A204.1 (cell line): ENCODE measurements at regions not wholly inside any gene's neighbourhood (a gene's known extent, or its start where the extent isn't known, plus 50 kb on each side); places are given as distances from the start of the nearest gene placed in this dataset.
"Not testable (repeated sequence)": the region's sequence is repeated elsewhere in the genome, so short reads cannot be mapped to it uniquely, and the experiment has no call there.

ENCODE experiments used
- FAIRE-seq: peaks from 2 replicates; lab custom pipeline; 2012; peaks lifted over from hg19 to GRCh38; lab: Jason Lieb, UNC

DNA sequence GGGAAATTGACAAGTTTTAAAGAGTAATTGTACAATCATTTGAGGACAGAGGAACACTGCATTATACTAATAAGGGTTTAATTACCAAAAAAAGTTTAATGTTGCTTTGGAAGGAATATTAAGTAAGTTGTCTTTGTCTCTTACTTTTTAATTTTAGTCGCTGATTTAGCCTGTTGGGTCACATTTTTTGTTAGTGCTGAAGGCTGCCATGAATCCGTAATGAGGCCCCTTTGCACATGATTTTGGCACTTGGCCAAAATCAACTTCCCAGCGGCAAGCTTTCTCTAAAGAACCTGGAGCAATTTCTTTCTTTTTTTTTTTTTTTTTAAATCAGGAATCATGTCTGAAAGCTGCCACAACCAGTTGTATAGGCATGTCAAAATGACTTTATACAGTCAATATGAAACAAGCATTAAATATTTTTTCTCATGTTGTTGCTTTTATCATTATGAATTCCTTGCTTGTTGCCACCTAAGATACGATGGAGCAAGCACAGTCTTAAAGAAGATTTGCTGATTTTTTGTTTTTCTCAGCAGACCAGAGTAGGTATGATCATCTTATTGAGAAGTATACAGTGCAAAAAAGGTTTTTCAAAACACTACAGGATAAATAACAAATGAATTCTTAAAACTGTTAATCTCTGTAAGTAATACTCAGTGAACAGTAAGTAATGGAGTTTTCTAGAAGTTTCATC is 690.4 kb downstream of the USP25 start:
- no peak for FAIRE-seq

DNA sequence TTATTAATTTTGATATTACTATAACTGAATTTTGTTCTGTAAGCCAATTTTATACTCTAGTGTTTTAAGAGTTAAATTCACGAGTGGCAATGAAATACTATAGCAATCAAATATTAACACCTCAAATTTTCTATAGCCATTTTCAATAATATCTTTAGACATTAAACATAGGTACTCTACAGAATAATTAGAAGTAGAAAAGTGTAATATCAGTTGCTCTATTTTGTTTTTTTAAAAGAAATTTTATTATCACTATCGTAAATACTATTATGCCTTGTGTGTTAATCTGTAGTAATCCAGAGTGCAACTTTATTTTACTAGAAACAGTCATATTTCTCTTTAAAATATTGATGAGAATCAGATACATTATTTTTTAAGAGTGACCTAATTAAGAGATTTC is 691.2 kb downstream of the USP25 start:
- no peak for FAIRE-seq

DNA sequence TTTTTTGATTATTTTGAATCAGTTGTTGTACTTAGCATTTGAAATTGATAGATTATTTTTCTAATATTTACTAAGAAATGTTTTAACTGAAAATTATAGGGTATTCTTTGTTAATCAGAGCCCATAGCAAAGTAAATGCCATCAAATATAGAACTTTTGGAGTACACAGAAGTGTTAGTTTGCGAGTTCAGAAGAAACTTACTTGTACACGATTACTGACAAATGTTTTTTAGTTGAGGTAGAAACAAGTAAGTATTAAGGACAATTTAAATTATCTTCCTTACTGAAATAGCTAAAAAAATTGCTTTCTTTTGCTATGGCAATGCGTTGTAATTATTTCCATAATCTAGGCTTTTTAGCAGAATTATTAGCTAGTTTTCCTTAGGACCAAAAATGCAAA is 692.2 kb downstream of the USP25 start:
- no peak for FAIRE-seq

DNA sequence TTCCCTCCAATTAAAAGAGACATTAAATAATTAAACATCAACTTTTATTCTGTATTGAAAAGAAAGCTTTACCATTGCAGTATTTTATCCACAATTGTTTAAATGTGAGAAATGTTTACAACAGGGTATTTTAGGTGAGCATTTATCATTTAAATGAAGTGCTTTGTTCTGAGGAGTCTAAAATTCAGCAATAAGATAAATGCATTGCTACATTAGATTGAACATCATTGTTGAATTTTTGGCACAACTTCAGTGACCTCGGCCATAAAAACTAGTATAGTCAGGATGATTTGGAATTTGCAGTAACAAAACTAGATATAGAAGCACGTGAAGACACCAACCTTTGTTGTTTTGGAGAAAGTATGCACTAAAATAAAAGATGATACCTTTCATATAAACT is 692.9 kb downstream of the USP25 start:
- no peak for FAIRE-seq

DNA sequence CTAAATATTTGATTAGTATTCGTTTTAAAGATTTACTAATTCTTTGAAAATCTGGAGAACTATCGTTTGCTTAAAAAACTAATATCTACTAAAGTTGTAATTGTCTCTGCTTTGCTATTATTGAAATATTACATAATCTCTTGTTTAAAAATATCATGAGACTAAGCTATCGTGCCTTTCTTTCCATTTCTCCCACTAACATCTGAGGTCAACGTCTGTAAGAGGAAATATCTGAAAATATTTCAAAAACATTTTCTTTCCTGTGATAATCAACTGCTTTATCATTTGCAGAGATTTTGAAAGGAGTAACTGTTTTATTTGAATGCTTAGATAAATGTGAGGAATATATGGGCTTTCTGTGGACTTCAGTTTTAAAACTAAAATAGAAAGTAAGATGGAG is 694.1 kb downstream of the USP25 start:
- no peak for FAIRE-seq

DNA sequence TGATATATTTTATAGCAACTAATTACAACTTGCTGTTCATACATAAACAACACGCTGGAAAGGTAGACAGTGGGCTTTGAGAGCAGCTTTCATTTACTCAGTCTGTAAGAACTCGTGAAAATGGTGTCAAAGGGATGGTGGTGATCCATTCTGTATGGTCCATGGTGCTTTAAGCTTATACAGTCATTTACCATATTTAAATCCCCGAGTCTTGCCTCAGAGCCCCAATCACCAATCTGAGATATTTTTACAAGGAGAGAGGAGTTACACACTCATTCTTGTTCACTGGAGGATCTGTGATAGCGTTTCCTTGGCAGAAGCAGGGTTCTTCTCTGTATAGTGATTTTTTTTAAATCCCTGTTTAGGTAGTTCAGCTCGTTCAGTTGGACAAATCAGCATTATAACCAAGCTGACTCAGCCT is 694.6 kb downstream of the USP25 start:
- no peak for FAIRE-seq

DNA sequence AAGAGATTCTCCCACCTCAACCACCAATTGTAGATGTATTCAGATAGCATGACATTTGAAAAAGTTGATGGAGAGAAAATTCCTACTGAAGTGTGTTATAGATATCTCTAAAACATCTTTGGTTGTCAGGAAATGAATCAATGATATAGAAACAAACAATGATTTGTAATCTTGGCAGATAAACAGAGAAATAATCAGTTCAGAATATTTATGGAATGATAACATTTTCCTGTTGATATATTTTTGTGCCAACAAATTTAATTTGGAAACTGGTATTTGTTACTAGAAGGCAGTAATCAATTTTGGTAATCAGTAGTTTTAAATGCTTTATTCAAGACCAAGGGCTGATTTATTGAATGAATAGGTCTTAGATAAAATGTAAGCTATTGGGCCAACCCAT is 695.6 kb downstream of the USP25 start:
- FAIRE-seq: peak; percentile 43

DNA sequence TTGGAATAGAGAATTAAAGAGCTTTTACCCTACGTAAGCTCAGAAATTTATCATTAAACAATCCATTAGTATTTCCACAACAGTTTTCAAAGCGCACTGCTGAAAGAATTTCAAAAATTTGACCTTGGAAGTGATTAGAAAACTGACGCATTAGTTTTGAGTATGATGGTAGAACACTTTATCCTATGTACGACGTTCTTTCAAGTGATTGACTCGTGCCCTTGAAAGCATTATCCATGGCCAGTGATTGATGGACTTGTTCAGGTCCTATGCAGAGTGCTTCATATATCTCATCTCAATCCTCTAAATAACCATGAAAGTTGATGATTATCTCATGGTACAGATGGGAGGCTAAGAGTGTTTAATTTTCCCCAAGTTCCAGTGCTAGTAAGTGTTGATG is 697.2 kb downstream of the USP25 start:
- no peak for FAIRE-seq

DNA sequence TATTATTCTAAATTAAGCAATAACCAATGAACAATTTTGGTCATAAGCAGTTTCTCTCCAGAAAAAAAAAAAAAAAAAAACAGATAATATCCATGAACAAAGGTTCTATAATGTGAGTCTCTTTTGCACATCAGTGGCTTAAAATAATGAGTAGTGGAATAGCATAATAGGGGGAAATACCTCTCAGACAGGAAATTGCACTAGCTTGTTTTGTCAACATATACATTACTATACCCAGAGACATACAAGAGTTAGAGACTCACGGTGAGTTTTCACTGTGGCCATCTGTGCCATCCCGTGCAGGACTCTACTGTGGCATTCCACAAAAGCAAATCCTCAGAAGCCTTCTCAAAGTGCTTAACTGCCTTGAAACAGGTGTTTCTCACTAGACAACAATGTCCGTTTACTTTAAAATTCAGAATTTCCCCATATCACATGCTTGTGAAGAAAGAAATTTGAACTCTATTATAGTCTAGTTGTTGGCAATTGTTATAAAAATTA is 697.9 kb downstream of the USP25 start:
- no peak for FAIRE-seq

DNA sequence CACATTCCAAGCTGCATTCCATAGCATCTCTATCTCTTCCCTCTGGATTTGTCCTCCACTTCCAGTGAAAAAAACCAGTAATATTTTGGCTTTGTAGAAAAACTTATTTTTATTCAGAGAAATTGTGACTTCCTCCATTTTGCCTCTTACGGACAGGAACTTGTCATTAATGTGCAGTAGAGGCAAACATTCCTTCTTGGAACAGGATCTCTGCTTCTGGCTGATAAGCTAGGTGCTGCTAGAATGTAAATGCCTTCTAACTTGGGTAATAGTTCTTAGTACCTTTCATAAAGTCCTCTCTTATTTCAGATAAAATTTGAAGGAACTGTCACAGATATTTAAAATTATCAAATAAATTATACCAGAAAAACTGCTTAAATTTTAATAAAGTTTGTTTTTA is 707.8 kb downstream of the USP25 start:
- no peak for FAIRE-seq

DNA sequence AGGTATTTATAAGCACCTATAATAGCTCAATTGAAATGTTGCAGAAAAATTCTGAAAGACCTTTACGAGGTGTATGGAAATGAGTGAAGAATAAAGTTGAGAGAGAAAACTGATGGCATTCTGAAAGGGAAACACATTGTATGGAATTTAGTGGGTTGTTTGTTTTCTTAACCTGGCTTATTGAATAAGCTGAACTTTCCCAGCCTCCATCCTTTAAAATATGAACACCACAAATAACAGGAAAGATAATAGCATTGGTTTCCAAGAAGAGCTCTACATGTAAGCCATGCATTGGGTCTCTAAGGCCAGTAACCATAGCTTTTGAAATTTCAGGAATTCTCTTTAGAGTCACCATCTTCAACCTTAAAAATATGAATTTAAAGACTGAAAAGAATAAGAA is 709.0 kb downstream of the USP25 start:
- FAIRE-seq: no peak

DNA sequence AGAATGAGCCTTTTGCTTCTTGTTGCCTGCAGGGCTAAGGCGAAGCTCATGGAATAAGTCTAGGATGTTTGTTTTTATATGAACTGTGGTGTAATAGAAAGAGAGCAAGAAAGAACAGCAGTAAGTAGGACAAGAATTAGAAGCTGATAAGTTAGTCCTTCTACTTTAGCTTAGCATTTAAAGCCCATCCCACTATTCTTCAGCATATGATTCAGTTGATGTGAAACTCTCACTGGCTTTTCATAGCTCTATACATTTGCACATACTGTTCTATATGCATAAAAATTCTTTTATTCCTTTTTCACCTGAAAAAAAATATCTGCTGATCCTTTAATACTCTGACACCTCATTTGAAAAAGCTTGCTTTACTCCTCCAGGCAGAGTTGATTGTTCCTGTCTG is 712.0 kb downstream of the USP25 start:
- FAIRE-seq: no peak

DNA sequence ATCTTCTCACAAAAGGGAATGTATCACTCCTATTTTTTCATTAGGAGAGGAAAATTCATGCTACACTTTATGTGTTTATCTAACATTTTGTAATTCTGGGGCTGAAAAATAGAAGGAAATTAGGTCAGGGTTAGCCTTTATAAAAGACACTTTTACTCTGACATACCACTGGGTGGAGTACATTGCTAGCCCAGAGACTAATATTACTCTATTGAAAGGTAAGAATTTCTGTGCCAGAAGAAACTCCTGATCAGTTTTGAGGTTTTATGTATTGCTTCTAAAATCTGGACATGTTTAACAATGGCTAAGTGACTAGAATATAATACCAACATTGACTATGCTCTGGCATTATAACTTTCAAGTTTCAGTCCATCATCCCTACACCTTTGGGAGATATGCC is 724.6 kb downstream of the USP25 start:
- FAIRE-seq: peak; percentile 39

DNA sequence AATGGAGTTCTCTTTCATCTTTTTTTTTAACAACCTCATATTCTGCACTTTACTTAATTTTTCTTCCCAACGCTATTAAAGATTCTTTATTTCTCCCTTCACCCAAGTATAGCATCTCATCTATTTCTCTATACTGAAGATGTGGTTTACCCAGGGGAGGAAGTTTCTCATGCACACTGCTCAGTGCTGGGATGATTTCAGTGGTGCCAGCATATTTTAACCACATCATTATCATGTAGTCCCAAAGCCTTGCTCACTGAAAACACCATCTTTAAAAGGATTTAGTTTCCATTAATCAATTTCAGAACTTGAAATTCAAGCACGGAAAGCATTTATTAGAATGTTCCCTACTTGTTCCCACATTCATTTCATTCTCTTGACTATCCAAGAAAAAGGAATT is 725.7 kb downstream of the USP25 start:
- no peak for FAIRE-seq

DNA sequence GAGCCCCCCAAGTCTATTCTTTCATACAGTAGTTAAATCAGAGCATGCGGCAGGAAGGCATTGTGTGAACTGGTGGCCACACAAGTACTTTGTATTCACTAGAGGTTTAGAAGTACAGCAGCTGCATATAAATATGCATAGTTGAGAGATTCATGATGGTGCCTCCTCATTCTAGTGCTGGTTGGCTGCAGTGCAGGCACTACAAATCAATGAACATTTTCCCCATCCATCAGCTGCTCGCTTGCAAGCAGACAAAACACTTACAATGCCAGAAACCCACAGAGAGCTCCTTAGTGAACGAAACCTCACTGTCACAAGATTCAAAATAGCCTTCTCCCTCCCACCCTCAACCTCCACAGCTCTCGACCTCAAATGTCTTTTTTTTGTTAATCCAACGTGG is 726.2 kb downstream of the USP25 start:
- FAIRE-seq: no peak

DNA sequence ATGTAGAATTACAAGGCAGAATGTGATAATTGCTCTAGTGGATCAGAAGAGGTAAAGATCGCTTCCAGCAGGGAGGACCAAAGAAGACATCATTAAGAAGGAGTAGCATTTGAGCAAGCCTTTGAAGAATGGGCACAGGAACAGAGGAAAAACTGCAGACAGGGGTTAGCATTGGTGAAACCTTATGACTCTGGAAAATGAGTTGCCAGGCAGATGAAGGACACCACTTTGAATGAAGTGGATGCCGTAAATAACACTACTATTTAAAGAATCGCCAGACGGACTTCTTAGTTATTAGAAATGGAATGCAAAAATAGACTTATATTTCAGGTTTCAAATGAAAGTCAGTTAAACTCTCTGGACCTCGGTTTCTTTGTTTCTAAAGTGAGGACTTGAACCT is 727.7 kb downstream of the USP25 start:
- FAIRE-seq: no peak

DNA sequence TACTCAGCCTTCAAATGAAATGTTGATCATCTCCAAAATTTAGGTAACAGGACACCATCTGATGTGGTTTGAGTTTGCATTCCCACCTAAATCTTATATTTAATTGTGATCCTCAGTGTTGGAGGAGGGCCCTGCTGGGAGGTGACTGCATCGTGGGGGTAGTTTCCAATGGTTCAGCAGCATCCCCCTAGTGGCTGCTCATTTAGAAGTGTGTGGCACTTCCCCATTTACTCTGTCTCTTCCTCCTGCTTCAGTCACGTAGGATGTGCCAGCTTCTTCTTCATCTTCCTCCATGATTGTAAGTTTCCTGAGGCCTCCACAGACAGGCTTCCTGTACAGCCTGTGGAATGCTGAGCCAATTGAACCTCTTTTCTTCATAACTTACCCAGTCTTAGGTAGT is 731.2 kb downstream of the USP25 start:
- FAIRE-seq: no peak

DNA sequence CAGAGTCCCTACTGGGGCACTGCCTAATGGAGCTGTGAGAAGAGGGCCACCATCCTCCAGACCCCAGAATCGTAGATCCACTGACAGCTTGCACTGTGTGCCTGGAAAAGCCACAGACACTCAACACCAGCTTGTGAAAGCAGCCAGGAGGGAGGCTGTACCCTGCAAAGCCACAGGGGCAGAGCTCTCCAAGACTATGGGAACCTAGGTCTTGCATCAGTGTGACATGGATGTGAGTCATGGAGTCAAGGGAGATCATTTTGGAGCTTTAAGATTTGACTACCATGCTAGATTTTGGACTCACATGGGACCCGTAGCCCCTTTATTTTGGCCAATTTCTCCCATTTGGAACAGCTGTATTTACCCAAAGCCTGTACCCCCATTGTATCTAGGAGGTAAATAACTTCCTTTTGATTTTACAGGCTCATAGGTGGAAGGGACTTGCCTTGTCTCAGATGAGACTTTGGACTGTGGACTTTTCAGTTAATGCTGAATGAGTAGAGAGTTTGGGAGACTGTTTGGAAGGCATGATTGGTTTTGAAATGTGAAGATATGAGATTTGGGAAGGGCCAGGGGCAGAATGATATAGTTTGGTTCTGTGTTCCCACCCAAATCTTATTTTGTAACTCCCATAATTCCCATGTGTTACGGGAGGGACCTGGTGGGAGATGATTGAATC is 734.6 kb downstream of the USP25 start:
- FAIRE-seq: not testable (repeated sequence)

DNA sequence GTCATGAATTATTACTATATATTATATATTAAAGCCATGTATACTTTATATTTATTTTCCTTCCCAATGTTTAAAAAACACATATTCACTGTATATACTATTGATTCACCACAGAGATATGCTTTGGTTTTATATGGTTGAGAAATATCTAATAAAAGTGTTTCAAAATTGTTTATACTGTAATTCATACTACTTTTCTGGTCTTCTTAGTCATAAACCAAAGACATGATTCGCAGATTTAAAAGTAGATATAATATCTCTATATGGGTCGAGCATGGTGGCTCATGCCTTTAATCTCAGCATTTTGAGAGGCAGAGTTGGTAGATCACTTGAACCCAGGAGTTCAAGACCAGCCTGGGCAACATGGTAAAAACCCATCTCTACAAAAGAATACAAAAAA is 738.4 kb downstream of the USP25 start:
- FAIRE-seq: peak; percentile 68

DNA sequence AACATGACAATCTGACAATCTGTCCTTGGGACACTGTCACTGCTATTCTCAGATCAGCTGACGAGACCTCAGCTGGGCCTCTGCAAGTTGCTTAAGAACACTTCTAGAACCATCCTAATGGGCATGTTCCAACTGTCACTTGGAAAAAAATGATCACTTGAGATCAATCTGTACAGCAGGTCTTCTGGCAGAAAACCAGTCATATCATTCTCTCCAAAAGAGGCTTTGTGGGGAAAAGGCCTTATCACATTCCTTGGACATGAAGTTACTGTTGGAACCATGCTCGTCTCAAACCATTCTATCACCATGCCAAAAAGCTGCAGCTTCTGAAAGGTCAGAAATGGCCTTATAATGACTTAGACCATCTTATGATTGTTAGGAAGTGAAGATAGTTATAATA is 744.2 kb downstream of the USP25 start:
- no peak for FAIRE-seq

DNA sequence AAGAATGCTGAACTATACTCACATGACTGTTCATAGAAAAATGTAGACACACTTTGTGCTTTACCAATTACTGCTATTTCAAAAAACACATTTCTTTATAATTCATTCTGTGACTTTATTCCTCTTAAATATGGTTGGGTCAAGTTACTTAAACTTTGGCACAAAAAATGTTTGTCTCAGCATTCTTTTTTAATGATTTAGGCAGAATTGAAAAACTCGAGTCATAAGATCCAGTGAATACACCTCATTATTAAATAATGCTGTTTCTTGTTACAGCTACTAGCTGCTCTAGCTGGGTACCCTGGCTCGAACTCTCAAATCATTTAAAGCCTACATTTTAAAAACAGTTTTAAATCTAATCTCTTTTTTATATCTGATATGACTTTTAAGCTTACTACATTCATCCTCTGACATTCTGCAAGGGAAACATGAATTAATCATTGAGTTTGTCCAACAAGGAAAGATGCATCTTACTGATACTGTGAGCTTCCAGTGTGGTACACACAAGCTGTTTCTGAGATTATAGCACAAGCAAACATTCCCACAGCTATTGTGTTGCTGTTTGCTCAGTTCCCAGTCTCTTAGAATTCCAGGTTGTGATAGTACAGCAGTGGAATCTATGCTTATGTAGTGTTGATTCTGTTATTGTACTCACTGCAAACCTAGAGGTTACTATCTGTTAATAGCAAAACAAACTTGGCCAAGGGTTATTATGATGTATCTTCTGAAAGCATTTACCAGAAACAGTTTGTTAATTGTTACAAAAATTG is 746.5 kb downstream of the USP25 start:
- peak; percentile 9 for FAIRE-seq

DNA sequence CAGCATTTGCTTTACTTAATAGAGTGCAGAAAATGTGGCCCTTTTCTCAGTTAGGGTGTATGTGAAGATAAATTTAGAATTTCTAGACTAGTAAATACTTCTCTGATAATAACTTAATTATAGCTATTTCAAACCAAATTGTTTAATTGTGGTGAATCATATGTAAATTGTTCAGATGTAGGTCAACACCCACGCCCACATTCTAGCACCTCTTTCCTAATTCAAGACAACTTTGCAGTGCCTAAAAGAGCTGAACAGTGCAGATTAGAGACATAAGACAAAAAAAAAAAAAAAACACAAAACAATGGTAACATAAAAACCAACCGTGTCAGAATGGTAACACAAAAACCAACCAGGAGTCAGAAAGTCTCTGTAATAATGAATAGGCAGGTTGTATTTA is 758.3 kb downstream of the USP25 start:
- FAIRE-seq: no peak

DNA sequence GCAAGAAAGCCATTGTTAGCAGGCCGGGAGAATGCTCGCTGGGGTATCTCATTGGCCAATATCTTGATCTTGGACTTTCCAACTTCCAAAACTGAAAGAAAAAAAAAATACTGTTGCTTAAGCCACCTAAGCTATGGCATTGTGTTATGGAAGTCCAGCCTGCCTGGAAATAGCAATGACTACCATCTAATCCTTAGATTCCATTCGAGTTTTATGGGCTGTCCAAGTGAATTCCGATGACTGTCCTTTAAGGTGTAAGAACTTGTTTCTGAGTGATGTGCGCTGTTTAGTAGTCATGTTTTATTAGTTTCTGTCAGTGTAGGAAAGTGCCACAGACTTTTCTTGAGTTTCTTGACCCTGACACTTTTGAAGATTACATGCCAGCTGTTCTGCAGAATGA is 762.6 kb downstream of the USP25 start:
- no peak for FAIRE-seq
